ENCODE measurements at regions not wholly inside any gene's neighbourhood (a gene's known extent, or its start where the extent isn't known, plus 50 kb on each side); places are given as distances from the start of the nearest gene placed in this dataset.

GRCh38 chr18:24773101-24773500 lies 312.7 kb downstream of the HRH4 start:
- TF ChIP-seq CTCF (conservative IDR thresholded peaks at IDR 0.05; ENCODE audit: low read length) (no peak), EZH2phosphoT487 (IDR thresholded peaks at IDR 0.05; ENCODE audit: borderline replicate concordance) (no peak)

Measured in Loucy (cell line).